ENCODE measurements at regions not wholly inside any gene's neighbourhood (a gene's known extent, or its start where the extent isn't known, plus 50 kb on each side); places are given as distances from the start of the nearest gene placed in this dataset.
"Not testable (repeated sequence)": the region's sequence is repeated elsewhere in the genome, so short reads cannot be mapped to it uniquely, and the experiment has no call there.

GRCh38 chr14:38553586-38553985 is 297.7 kb upstream of the CLEC14A start:
- Histone ChIP-seq H3K9me3 (no peaks in the 10 kb centered on the region), H3K36me3 (no peaks in the 10 kb centered on the region), H3K27me3 (no peaks in the 10 kb centered on the region), H3K4me3 (no peak overlapping the region), H3K4me1 (no peaks in the 10 kb centered on the region), H3K27ac (no peak overlapping the region)
- no peak for ATAC-seq
- TF ChIP-seq, protein P1, sequence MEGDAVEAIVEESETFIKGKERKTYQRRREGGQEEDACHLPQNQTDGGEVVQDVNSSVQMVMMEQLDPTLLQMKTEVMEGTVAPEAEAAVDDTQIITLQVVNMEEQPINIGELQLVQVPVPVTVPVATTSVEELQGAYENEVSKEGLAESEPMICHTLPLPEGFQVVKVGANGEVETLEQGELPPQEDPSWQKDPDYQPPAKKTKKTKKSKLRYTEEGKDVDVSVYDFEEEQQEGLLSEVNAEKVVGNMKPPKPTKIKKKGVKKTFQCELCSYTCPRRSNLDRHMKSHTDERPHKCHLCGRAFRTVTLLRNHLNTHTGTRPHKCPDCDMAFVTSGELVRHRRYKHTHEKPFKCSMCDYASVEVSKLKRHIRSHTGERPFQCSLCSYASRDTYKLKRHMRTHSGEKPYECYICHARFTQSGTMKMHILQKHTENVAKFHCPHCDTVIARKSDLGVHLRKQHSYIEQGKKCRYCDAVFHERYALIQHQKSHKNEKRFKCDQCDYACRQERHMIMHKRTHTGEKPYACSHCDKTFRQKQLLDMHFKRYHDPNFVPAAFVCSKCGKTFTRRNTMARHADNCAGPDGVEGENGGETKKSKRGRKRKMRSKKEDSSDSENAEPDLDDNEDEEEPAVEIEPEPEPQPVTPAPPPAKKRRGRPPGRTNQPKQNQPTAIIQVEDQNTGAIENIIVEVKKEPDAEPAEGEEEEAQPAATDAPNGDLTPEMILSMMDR (IDR thresholded peaks at IDR 0.05): no peak
- no peak for TF ChIP-seq EP300 (IDR thresholded peaks at IDR 0.05)

- Histone ChIP-seq H3K36me3 (no peaks in the 10 kb centered on the region), H3K27me3 (no peaks in the 10 kb centered on the region), H3K27ac (no peak overlapping the region), H3K4me1 (no peaks in the 10 kb centered on the region), H3K9me3 (no peaks in the 10 kb centered on the region), H3K4me3 (no peak overlapping the region)
- ATAC-seq: no peak
- no peak for TF ChIP-seq POLR2AphosphoS5 (IDR thresholded peaks at IDR 0.05)
- TF ChIP-seq POLR2A (IDR thresholded peaks at IDR 0.05): no peak
- TF ChIP-seq, protein P1 (IDR thresholded peaks at IDR 0.05): no peak
- TF ChIP-seq EP300 (IDR thresholded peaks at IDR 0.05): no peak
- WGBS, 2 donors (ENCODE audit: low coverage in 1 of 2): 60 to 78% methylated on average over 4 of the region's 4 CpGs
Observed at GRCh38 chr14:38549564-38549963, 293.7 kb upstream of the CLEC14A start.

GRCh38 chr14:38547961-38548490 is 292.1 kb upstream of the CLEC14A start:
- Histone ChIP-seq H3K36me3 (no peaks in the 10 kb centered on the region), H3K4me3 (no peak overlapping the region), H3K9me3 (no peaks in the 10 kb centered on the region), H3K27ac (no peak overlapping the region), H3K4me1 (no peaks in the 10 kb centered on the region), H3K27me3 (no peaks in the 10 kb centered on the region)
- WGBS, 2 donors (ENCODE audit: low coverage in 1 of 2): 50 to 60% methylated on average over 2 of the region's 2 CpGs
- ATAC-seq: no peak
- TF ChIP-seq, protein P1 (IDR thresholded peaks at IDR 0.05): no peak
- TF ChIP-seq EP300 (IDR thresholded peaks at IDR 0.05): no peak
- no peak for TF ChIP-seq POLR2AphosphoS5 (IDR thresholded peaks at IDR 0.05)
- TF ChIP-seq POLR2A (IDR thresholded peaks at IDR 0.05): no peak

DNA sequence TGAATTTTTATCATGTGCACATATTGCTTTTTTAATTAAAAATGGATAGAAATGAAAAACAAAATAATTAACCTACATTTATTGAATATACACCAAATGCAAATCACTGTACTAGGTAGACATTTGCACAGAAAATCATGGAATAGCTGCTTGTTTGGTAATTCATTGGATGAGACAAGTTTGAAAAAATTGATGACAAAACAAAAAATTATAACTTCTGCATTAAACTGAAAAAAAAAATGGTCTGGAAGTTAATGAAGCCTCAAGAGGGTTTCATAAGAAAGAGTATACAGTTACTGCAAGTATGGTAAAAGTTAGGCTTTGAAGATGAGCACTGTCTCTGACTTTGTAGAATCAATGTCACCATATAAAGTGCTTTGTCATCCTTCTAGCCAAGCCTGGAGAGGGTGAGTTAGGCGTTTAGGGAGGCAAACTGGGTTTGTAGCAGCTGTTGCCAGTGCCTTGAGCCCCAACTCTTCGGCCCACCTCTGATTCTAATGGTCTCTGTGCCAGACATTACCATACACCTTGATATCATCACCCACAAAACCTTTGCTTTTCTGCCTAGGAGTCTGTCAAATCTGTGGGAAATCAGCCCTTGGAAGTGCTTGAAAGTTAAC is 291.1 kb upstream of the CLEC14A start:
- Histone ChIP-seq H3K27ac (no peak overlapping the region), H3K36me3 (no peaks in the 10 kb centered on the region), H3K27me3 (no peaks in the 10 kb centered on the region), H3K4me1 (no peaks in the 10 kb centered on the region), H3K4me3 (no peak overlapping the region), H3K9me3 (no peaks in the 10 kb centered on the region)
- WGBS, 2 donors (ENCODE audit: low coverage in 1 of 2): 67% methylated on average over 2 of the region's 2 CpGs; no CpG with 5 or more reads in 1 of the 2 donors
- TF ChIP-seq POLR2A (IDR thresholded peaks at IDR 0.05) (no peak), POLR2AphosphoS5 (IDR thresholded peaks at IDR 0.05) (no peak), EP300 (IDR thresholded peaks at IDR 0.05) (no peak)
- TF ChIP-seq, protein P1 (IDR thresholded peaks at IDR 0.05): no peak
- ATAC-seq: no peak

DNA sequence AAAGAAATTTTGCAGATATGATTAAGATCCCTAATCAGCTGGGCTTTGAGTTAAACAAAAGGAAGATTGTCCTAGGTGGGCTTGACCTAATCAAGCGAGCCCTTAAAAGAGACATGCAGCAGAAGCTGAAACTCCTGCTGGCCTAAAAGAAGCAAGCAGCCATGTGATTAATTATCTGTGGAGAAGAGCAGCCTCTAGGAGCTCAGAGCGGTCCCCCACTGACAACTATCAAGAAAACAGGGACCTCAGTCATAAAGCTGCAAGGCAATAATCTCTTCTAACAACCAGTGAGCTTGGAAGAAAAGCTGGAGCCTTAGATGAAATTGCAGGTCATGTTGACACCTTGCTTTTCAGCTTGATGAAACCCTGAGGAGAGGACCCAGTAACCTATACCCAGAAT is 288.9 kb upstream of the CLEC14A start:
- no peaks in the 10 kb centered on the region for H3K27me3 ChIP-seq
- no peak overlapping the region for H3K4me3 ChIP-seq
- H3K9me3 ChIP-seq: no peaks in the 10 kb centered on the region
- no peak for ATAC-seq
- H3K4me1 ChIP-seq: no peaks in the 10 kb centered on the region
- no peaks in the 10 kb centered on the region for H3K36me3 ChIP-seq
- no peak overlapping the region for H3K27ac ChIP-seq
- TF ChIP-seq, protein P1 (IDR thresholded peaks at IDR 0.05): no peak
- TF ChIP-seq POLR2A (IDR thresholded peaks at IDR 0.05) (no peak), EP300 (IDR thresholded peaks at IDR 0.05) (no peak), POLR2AphosphoS5 (IDR thresholded peaks at IDR 0.05) (no peak)
- WGBS, 2 donors (ENCODE audit: low coverage in 1 of 2): 53 to 63% methylated on average over 1 to 2 of the region's 2 CpGs

DNA sequence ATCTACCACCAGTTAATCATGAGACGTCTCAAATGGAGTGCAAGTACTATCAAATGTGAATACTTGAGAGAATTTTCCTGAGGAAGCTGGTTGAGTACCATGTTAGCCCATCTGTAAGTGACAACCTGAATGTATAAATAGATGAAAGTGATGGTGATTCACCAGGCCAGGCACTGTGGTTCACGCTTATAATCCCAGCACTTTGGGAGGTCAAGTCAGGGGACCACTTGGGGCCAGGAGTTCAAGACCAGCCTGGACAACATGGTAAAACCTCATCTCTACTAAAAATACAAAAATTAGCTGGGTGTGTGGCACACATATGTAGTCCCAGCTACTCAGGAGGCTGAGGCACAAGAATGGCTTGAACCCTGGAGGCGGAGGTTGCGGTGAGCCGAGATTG is 288.0 kb upstream of the CLEC14A start:
- 81 to 90% methylated on average over 5 of the region's 5 CpGs for WGBS, 2 donors (ENCODE audit: low coverage in 1 of 2)
- not testable (repeated sequence) for H3K27me3 ChIP-seq, H3K9me3 ChIP-seq, H3K4me3 ChIP-seq, H3K27ac ChIP-seq, H3K4me1 ChIP-seq, H3K36me3 ChIP-seq, ATAC-seq

DNA sequence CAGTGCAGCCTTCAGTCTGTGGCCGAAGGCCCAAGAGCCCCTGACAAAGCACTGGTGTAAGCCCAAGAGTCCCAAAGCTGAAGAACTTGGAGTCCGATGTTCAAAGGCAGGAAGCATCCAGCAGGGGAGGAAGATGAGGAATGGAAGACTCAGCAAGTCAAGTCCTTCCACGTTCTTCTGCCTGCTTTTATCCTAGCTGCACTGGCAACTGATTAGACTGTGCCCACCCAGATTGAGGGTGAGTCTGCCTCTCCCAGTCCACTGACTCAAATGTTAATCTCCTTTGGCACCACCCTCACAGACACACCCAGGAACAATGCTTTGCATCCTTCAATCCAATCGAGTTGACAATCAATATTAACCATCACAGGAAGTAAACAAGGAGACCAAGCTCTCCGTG is 282.2 kb upstream of the CLEC14A start:
- WGBS, 2 donors (ENCODE audit: low coverage in 1 of 2): 67 to 80% methylated on average over 3 to 4 of the region's 5 CpGs
- not testable (repeated sequence) for H3K36me3 ChIP-seq, H3K4me1 ChIP-seq, ATAC-seq, H3K4me3 ChIP-seq, H3K27me3 ChIP-seq, H3K27ac ChIP-seq, H3K9me3 ChIP-seq

Measured in gastroesophageal sphincter (tissue), 4 donors.